WTC11 (cell line): ENCODE measurements at regions not wholly inside any gene's neighbourhood (a gene's known extent, or its start where the extent isn't known, plus 50 kb on each side); places are given as distances from the start of the nearest gene placed in this dataset.

ENCODE experiments used
- ATAC-seq: fragments of 200-7000 bp; cut with Tn5 transposase; 2 replicates; pipeline ENCODE4 v1.10.0; 2021; ENCODE audit warnings: mild to moderate bottlenecking, moderate library complexity
- CTCF ChIA-PET: fragments of 300-600 bp; sonication (Branson Sonifier 250); formaldehyde crosslinking; loops from one replicate; lab custom pipeline; 2021; ENCODE audit warnings: antibody characterized with exemption; lab: Charles Lee
- POLR2A ChIA-PET: fragments of 350-600 bp; sonication (Branson Sonifier 250); formaldehyde crosslinking; loops from one replicate; lab custom pipeline; 2021; ENCODE audit warnings: antibody characterized with exemption; lab: Charles Lee
- DNase-seq: peaks from one replicate; pipeline ENCODE4 v3.0.0; 2021; ENCODE audit warnings: low spot score
- H3K27ac Mint-ChIP-seq: 2 replicates; pipeline ENCODE4 v1.8.0; 2021; ENCODE audit warnings: mixed read lengths
- H3K27me3 Mint-ChIP-seq: 2 replicates; pipeline ENCODE4 v1.8.0; 2021; ENCODE audit warnings: low read depth, mild to moderate bottlenecking, moderate library complexity, mixed read lengths
- H3K36me3 Mint-ChIP-seq: 2 replicates; pipeline ENCODE4 v1.8.0; 2021; ENCODE audit warnings: mixed read lengths
- H3K4me1 Mint-ChIP-seq: 2 replicates; pipeline ENCODE4 v1.8.0; 2022; ENCODE audit warnings: mixed read lengths
- H3K4me3 Mint-ChIP-seq: 2 replicates; pipeline ENCODE4 v1.8.0; 2021; ENCODE audit warnings: mild to moderate bottlenecking, moderate library complexity, mixed read lengths
- H3K9me3 Mint-ChIP-seq: 2 replicates; pipeline ENCODE4 v1.8.0; 2021; ENCODE audit warnings: mixed read lengths
- FOXP1 ChIP-seq: sonication (generic); formaldehyde crosslinking; IDR thresholded peaks from 2 replicates; pipeline ENCODE4 v1.8.0; 2022; ENCODE audit warnings: missing genetic modification reagents, mild to moderate bottlenecking, moderate library complexity, borderline replicate concordance
- GTF2I ChIP-seq: fragments of 250-450 bp; sonication (Bioruptor Pico); conservative IDR thresholded peaks from 2 replicates; pipeline ENCODE4 v1.4.0; 2021; ENCODE audit warnings: mild to moderate bottlenecking
- IRF2 ChIP-seq: sonication (generic); formaldehyde crosslinking; IDR thresholded peaks from 2 replicates; pipeline ENCODE4 v1.8.0; 2022; ENCODE audit warnings: low read depth, missing genetic modification reagents, borderline replicate concordance
- JAZF1 ChIP-seq: fragments of 250-450 bp; sonication (Bioruptor Pico); IDR thresholded peaks from 2 replicates; pipeline ENCODE4 v1.9.0; 2021; ENCODE audit warnings: moderate library complexity, mild to moderate bottlenecking, inconsistent platforms
- JUN ChIP-seq: sonication (generic); formaldehyde crosslinking; IDR thresholded peaks from 2 replicates; pipeline ENCODE4 v1.8.0; 2023; ENCODE audit warnings: mild to moderate bottlenecking, missing genetic modification reagents
- MXD4 ChIP-seq: fragments of 250-450 bp; sonication (Bioruptor Pico); IDR thresholded peaks from 2 replicates; pipeline ENCODE4 v1.8.0; 2021; ENCODE audit warnings: mild to moderate bottlenecking, moderate library complexity, borderline replicate concordance
- NR1H2 ChIP-seq: sonication (generic); formaldehyde crosslinking; IDR thresholded peaks from 2 replicates; pipeline ENCODE4 v1.9.0; 2021; ENCODE audit warnings: mild to moderate bottlenecking, moderate library complexity, missing genetic modification reagents
- NR3C1 ChIP-seq: sonication (generic); formaldehyde crosslinking; conservative IDR thresholded peaks from 2 replicates; pipeline ENCODE4 v1.8.1; 2023; ENCODE audit warnings: low read depth, mild to moderate bottlenecking, missing genetic modification reagents
- RELA ChIP-seq: sonication (generic); formaldehyde crosslinking; IDR thresholded peaks from 2 replicates; pipeline ENCODE4 v1.8.1; 2022; ENCODE audit warnings: missing genetic modification reagents, mild to moderate bottlenecking, borderline replicate concordance
- RORB ChIP-seq: fragments of 250-450 bp; sonication (Bioruptor Pico); IDR thresholded peaks from 2 replicates; pipeline ENCODE4 v1.9.0; 2021; ENCODE audit warnings: mild to moderate bottlenecking
- SP1 ChIP-seq: sonication (generic); formaldehyde crosslinking; conservative IDR thresholded peaks from 2 replicates; pipeline ENCODE4 v1.8.1; 2022; ENCODE audit warnings: missing genetic modification reagents
- TEAD1 ChIP-seq: sonication (generic); formaldehyde crosslinking; IDR thresholded peaks from 2 replicates; pipeline ENCODE4 v1.8.0; 2022; ENCODE audit warnings: mild to moderate bottlenecking, missing genetic modification reagents
- ZNF138 ChIP-seq: sonication (generic); formaldehyde crosslinking; conservative IDR thresholded peaks from 2 replicates; pipeline ENCODE4 v1.8.1; 2022; ENCODE audit warnings: mild to moderate bottlenecking, moderate library complexity, missing genetic modification reagents
- ZNF232 ChIP-seq: sonication (generic); formaldehyde crosslinking; IDR thresholded peaks from 2 replicates; pipeline ENCODE4 v1.8.0; 2022; ENCODE audit warnings: mild to moderate bottlenecking, missing genetic modification reagents
- ZNF396 ChIP-seq: fragments of 250-450 bp; sonication (Bioruptor Pico); IDR thresholded peaks from 2 replicates; pipeline ENCODE4 v1.8.0; 2021; ENCODE audit warnings: mild to moderate bottlenecking, moderate library complexity, borderline replicate concordance
- ZNF671 ChIP-seq: fragments of 250-450 bp; sonication (Bioruptor Pico); IDR thresholded peaks from 2 replicates; pipeline ENCODE4 v1.8.0; 2021; ENCODE audit warnings: mild to moderate bottlenecking
- TF ChIP-seq, protein P1 (sequence below): sonication (generic); formaldehyde crosslinking; IDR thresholded peaks from 2 replicates; pipeline ENCODE4 v1.8.1; 2023; ENCODE audit warnings: mild to moderate bottlenecking, missing genetic modification reagents
- TF ChIP-seq, protein P2 (sequence below): sonication (generic); formaldehyde crosslinking; IDR thresholded peaks from 2 replicates; pipeline ENCODE4 v1.8.1; 2022; ENCODE audit warnings: low read depth, mild to moderate bottlenecking, moderate library complexity, missing genetic modification reagents, borderline replicate concordance
- TF ChIP-seq, protein P3 (sequence below): sonication (generic); formaldehyde crosslinking; IDR thresholded peaks from 2 replicates; pipeline ENCODE4 v1.8.0; 2022; ENCODE audit warnings: mild to moderate bottlenecking, missing genetic modification reagents
- TF ChIP-seq, protein P4 (sequence below): sonication (generic); formaldehyde crosslinking; IDR thresholded peaks from 2 replicates; pipeline ENCODE4 v1.8.1; 2022; ENCODE audit warnings: mild to moderate bottlenecking, moderate library complexity, missing genetic modification reagents
- TF ChIP-seq, protein P5 (sequence below): sonication (generic); formaldehyde crosslinking; conservative IDR thresholded peaks from 2 replicates; pipeline ENCODE4 v1.8.1; 2022; ENCODE audit warnings: mild to moderate bottlenecking, missing genetic modification reagents

DNA sequence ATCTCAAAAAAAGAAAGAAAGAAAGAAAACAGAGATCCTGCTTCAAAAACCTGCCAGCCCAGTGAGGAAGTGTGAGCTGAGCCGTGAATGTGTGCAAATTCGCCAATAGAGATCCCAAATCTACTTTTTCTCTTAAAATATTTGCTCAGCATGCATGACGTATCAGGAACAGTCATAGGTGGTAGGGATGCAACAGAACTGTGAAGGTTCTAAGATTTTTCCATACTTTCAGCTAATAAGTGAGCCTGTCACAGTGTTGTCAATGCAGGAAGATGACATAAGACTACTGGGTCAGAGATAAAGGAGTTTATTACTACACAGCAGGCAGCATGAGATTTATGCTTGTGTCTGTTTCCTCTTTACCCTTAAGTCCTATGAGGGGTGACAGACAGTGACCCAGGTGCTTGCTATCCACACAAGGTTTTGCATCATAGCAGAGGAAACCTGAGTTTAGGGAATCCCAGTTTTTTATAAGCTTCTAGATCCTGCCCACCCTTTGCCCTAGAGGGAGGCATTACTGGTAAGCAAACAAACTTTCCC is 273.4 kb downstream of the BMP7 start:
- Mint-ChIP-seq H3K9me3 (peaks cover 6% of the 10 kb centered on the region), H3K4me1 (peaks cover 4% of the 10 kb centered on the region; the same call in 1 of the 2 replicates), H3K27ac (no peak overlapping the region), H3K36me3 (peaks cover 5% of the 10 kb centered on the region), H3K27me3 (peaks cover 1% of the 10 kb centered on the region; the same call in 1 of the 2 replicates), H3K4me3 (no peak overlapping the region)
- ATAC-seq = no peak
- TF ChIP-seq ZNF396 (CRISPR knock-in tag) = no peak
- TF ChIP-seq, protein P1, sequence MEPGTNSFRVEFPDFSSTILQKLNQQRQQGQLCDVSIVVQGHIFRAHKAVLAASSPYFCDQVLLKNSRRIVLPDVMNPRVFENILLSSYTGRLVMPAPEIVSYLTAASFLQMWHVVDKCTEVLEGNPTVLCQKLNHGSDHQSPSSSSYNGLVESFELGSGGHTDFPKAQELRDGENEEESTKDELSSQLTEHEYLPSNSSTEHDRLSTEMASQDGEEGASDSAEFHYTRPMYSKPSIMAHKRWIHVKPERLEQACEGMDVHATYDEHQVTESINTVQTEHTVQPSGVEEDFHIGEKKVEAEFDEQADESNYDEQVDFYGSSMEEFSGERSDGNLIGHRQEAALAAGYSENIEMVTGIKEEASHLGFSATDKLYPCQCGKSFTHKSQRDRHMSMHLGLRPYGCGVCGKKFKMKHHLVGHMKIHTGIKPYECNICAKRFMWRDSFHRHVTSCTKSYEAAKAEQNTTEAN (CRISPR knock-in tag) = no peak
- no peak for TF ChIP-seq ZNF138 (CRISPR knock-in tag)
- no peak for TF ChIP-seq ZNF671 (CRISPR knock-in tag)
- TF ChIP-seq, protein P2, sequence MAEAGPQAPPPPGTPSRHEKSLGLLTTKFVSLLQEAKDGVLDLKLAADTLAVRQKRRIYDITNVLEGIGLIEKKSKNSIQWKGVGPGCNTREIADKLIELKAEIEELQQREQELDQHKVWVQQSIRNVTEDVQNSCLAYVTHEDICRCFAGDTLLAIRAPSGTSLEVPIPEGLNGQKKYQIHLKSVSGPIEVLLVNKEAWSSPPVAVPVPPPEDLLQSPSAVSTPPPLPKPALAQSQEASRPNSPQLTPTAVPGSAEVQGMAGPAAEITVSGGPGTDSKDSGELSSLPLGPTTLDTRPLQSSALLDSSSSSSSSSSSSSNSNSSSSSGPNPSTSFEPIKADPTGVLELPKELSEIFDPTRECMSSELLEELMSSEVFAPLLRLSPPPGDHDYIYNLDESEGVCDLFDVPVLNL = no peak
- CTCF ChIA-PET = interaction anchor here (0.8 to 1.0 kb wide), 2 partner anchors 15 to 19 kb away, joined by 3 read pairs; no protein-coding TSS in a partner anchor
- no peak for DNase-seq
- POLR2A ChIA-PET = no interaction called here

DNA sequence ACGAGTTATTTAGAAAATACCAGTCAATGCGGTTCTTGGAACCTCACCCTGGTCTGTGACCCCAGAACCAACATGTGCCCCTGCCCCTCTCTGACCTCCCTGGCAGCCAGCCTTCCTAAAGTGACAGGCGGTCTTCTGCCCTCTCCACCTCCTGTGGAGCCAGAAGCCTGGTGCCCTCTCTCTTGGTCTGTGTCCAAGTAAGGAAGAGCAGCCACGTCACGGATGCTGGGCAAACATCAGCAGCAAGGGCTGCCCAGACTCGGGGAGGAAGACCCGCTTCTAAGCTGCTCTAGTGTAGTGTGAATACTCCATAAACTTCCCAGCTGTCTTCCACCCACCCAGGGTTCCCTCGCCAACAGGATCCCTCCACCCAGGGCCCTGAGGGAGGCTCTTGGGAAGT is 272.4 kb downstream of the BMP7 start:
- TF ChIP-seq, protein P3, sequence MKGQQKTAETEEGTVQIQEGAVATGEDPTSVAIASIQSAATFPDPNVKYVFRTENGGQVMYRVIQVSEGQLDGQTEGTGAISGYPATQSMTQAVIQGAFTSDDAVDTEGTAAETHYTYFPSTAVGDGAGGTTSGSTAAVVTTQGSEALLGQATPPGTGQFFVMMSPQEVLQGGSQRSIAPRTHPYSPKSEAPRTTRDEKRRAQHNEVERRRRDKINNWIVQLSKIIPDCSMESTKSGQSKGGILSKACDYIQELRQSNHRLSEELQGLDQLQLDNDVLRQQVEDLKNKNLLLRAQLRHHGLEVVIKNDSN = no peak
- TF ChIP-seq, protein P4, sequence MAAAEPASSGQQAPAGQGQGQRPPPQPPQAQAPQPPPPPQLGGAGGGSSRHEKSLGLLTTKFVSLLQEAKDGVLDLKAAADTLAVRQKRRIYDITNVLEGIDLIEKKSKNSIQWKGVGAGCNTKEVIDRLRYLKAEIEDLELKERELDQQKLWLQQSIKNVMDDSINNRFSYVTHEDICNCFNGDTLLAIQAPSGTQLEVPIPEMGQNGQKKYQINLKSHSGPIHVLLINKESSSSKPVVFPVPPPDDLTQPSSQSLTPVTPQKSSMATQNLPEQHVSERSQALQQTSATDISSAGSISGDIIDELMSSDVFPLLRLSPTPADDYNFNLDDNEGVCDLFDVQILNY (CRISPR knock-in tag) = no peak
- no peak for TF ChIP-seq JAZF1 (CRISPR knock-in tag)
- no peak for TF ChIP-seq NR1H2 (CRISPR knock-in tag)
- no peak for TF ChIP-seq FOXP1 (CRISPR knock-in tag)
- TF ChIP-seq RELA (CRISPR knock-in tag) = no peak
- no peak for TF ChIP-seq IRF2 (CRISPR knock-in tag)
- no peak for TF ChIP-seq TEAD1 (CRISPR knock-in tag)
- TF ChIP-seq MXD4 (CRISPR knock-in tag) = no peak
- TF ChIP-seq JUN = no peak
- TF ChIP-seq GTF2I = no peak
- no peak for TF ChIP-seq ZNF232 (CRISPR knock-in tag)
- TF ChIP-seq RORB (CRISPR knock-in tag) = no peak
- TF ChIP-seq SP1 (CRISPR knock-in tag) = no peak
- TF ChIP-seq, protein P5, sequence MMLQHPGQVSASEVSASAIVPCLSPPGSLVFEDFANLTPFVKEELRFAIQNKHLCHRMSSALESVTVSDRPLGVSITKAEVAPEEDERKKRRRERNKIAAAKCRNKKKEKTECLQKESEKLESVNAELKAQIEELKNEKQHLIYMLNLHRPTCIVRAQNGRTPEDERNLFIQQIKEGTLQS (CRISPR knock-in tag) = no peak
- no peak for TF ChIP-seq NR3C1 (CRISPR knock-in tag)
- H3K27me3 Mint-ChIP-seq = peaks cover 6% of the 10 kb centered on the region
- POLR2A ChIA-PET = no interaction called here
- H3K36me3 Mint-ChIP-seq = peaks cover 13% of the 10 kb centered on the region
- CTCF ChIA-PET = interaction anchor here (0.5 to 2.6 kb wide), 5 partner anchors 20 to 463 kb away, joined by 3 to 13 read pairs (median 8); no protein-coding TSS in a partner anchor
- peaks cover 15% of the 10 kb centered on the region for H3K9me3 Mint-ChIP-seq
- no peak overlapping the region for H3K4me3 Mint-ChIP-seq
- H3K4me1 Mint-ChIP-seq = no peaks in the 10 kb centered on the region
- no peak for ATAC-seq
- no peak for DNase-seq
- no peak overlapping the region for H3K27ac Mint-ChIP-seq
